ENCODE measurements at regions not wholly inside any gene's neighbourhood (a gene's known extent, or its start where the extent isn't known, plus 50 kb on each side); places are given as distances from the start of the nearest gene placed in this dataset.

- Histone ChIP-seq H3K9ac (replicated peaks in 1 of 4; ENCODE audit: extremely low read depth in 1 of 4, low read depth in 3 of 4, low read length in 3 of 4) (no peak overlapping the region), H4K20me1 (replicated peaks in 1 of 2; ENCODE audit: control insufficient read depth in 1 of 2, insufficient read depth in 2 of 2, low read length in 2 of 2) (no peaks in the 10 kb centered on the region), H2BK15ac (ENCODE audit: low read length) (no peak overlapping the region), H3K79me2 (ENCODE audit: control insufficient read depth in 1 of 2, insufficient read depth in 2 of 2, low read length in 2 of 2) (no peaks in the 10 kb centered on the region), H3K4me2 (ENCODE audit: insufficient read depth in 1 of 2, low read depth in 2 of 2, low read length in 2 of 2) (no peak overlapping the region), H2AFZ (ENCODE audit: low read length) (no peak overlapping the region), H3K23ac (ENCODE audit: insufficient read length) (no peak overlapping the region), H2AK5ac (ENCODE audit: low read depth, low read length) (no peak overlapping the region), H2BK12ac (ENCODE audit: low read depth, low read length) (no peak overlapping the region), H3K9me3 (ENCODE audit: insufficient read depth in 2 of 2, low read depth in 1 of 2, low read length in 1 of 2) (peaks cover 0 to 7% of the 10 kb centered on the region in 2 experiments; a peak in 2 of 4 replicates), H4K8ac (ENCODE audit: extremely low read depth, insufficient read depth, low read length) (no peak overlapping the region), H2BK5ac (ENCODE audit: low read depth, low read length) (no peak overlapping the region), H3K27me3 (replicated peaks in 1 of 4; ENCODE audit: control insufficient read depth in 3 of 4, extremely low read depth in 1 of 4, insufficient read depth in 3 of 4, low read length in 3 of 4) (no peaks in the 10 kb centered on the region), H3K18ac (ENCODE audit: extremely low read depth, low read length) (no peak overlapping the region), H4K5ac (ENCODE audit: insufficient read length, low read depth, low read length) (no peak overlapping the region), H3K4me3 (ENCODE audit: extremely low read depth in 1 of 4, insufficient read depth in 2 of 4, low read depth in 3 of 4, low read length in 4 of 4) (no peak overlapping the region), H3K79me1 (ENCODE audit: low read depth, low read length) (no peaks in the 10 kb centered on the region), H2BK20ac (ENCODE audit: low read length) (no peak overlapping the region), H3K14ac (ENCODE audit: insufficient read length) (no peak overlapping the region), H3K4me1 (replicated peaks in 1 of 4; ENCODE audit: control insufficient read depth in 3 of 4, insufficient read depth in 4 of 4, low read length in 3 of 4) (no peaks in the 10 kb centered on the region), H3K56ac (replicated peaks; ENCODE audit: insufficient read length, low read depth, low read length) (no peak overlapping the region), H4K91ac (replicated peaks; ENCODE audit: insufficient read length, low read length) (no peak overlapping the region), H3K27ac (ENCODE audit: low read depth, low read length) (no peak overlapping the region), H3K23me2 (ENCODE audit: low read depth, low read length) (no peaks in the 10 kb centered on the region; the same call in 1 of the 2 replicates), H3K4ac (replicated peaks; ENCODE audit: insufficient read length, low read depth, low read length) (no peak overlapping the region), H3K36me3 (ENCODE audit: control insufficient read depth in 2 of 4, insufficient read depth in 4 of 4, low read length in 3 of 4) (no peaks in the 10 kb centered on the region; a peak in 1 of 8 replicates), H2BK120ac (replicated peaks; ENCODE audit: low read depth, low read length) (no peak overlapping the region)
- WGBS, 2 experiments (ENCODE audit: extremely low coverage in 1 of 2, insufficient coverage in 1 of 2, insufficient read length in 1 of 2, insufficient replicate concordance in 2 of 2, low coverage in 1 of 2, low lambda C conversion rate in 2 of 2, missing lambda C conversion rate in 1 of 2), result 100% methylated on average over 1 of the region's 1 CpG; no CpG with 5 or more reads in 1 of the 2 experiments
- ChIA-PET POLR2A (ENCODE audit: partially characterized antibody) (no interaction called here), CTCF (ENCODE audit: partially characterized antibody) (interaction anchor here (0.5 to 1.1 kb wide), 4 partner anchors 16 to 1053 kb away, joined by 3 read pairs; no protein-coding TSS in a partner anchor)
- FAIRE-seq (no peak), DNase-seq (ENCODE audit: low read depth in 1 of 2, low spot score in 2 of 2) (no peak)
- TF ChIP-seq SP1 (IDR thresholded peaks at IDR 0.05; ENCODE audit: low read depth, low read length) (no peak), CREB1 (IDR thresholded peaks at IDR 0.05) (no peak), HDAC2 (IDR thresholded peaks at IDR 0.05; ENCODE audit: borderline replicate concordance in 1 of 2, low read depth in 2 of 2, low read length in 2 of 2) (no peak), GABPA (IDR thresholded peaks at IDR 0.05; ENCODE audit: borderline replicate concordance, insufficient read depth, low read length) (no peak), SIRT6 (IDR thresholded peaks at IDR 0.05; ENCODE audit: low read length) (no peak), RFX5 (IDR thresholded peaks at IDR 0.05; ENCODE audit: borderline replicate concordance, low read depth, low read length) (no peak), CHD2 (IDR thresholded peaks at IDR 0.05; ENCODE audit: low read length) (no peak)
Measured at GRCh38 chr11:79699246-79699645, 258.4 kb upstream of the TENM4 start.

Measured in H1 (cell line).